B cell (primary cell): ENCODE measurements at regions not wholly inside any gene's neighbourhood (a gene's known extent, or its start where the extent isn't known, plus 50 kb on each side); places are given as distances from the start of the nearest gene placed in this dataset.

Experiments
- EZH2 ChIP-seq: IDR thresholded peaks from 2 replicates; pipeline ENCODE4 v1.6.1; 2012; ENCODE audit warnings: borderline replicate concordance, low read depth, mild to moderate bottlenecking, moderate library complexity, low read length; ENCODE audit not compliant: insufficient read depth, poor library complexity, severe bottlenecking
- TF ChIP-seq, protein P1 (sequence below): fragments of 200-600 bp; IDR thresholded peaks from one replicate; pipeline ENCODE4 v1.8.0; 2022; ENCODE audit warnings: antibody characterized with exemption, mild to moderate bottlenecking

- TF ChIP-seq, protein P1, sequence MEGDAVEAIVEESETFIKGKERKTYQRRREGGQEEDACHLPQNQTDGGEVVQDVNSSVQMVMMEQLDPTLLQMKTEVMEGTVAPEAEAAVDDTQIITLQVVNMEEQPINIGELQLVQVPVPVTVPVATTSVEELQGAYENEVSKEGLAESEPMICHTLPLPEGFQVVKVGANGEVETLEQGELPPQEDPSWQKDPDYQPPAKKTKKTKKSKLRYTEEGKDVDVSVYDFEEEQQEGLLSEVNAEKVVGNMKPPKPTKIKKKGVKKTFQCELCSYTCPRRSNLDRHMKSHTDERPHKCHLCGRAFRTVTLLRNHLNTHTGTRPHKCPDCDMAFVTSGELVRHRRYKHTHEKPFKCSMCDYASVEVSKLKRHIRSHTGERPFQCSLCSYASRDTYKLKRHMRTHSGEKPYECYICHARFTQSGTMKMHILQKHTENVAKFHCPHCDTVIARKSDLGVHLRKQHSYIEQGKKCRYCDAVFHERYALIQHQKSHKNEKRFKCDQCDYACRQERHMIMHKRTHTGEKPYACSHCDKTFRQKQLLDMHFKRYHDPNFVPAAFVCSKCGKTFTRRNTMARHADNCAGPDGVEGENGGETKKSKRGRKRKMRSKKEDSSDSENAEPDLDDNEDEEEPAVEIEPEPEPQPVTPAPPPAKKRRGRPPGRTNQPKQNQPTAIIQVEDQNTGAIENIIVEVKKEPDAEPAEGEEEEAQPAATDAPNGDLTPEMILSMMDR: no peak
- no peak for TF ChIP-seq EZH2
These were observed 198.9 kb upstream of the SOX11 start for GRCh38 chr2:5493256-5493655.
